Right renal pelvis (tissue), 4 donors: ENCODE measurements at regions not wholly inside any gene's neighbourhood (a gene's known extent, or its start where the extent isn't known, plus 50 kb on each side); places are given as distances from the start of the nearest gene placed in this dataset.
"Not testable (repeated sequence)": the region's sequence is repeated elsewhere in the genome, so short reads cannot be mapped to it uniquely, and the experiment has no call there.

Experiments used
- DNase-seq, 4 donors: peaks; one replicate each; pipeline ENCODE4 v3.0.0-alpha.2; 2013; ENCODE audit warnings: low read depth in 4 of 4, low spot score in 3 of 4, missing footprints in 1 of 4

GRCh38 chr4:103892586-103892985 lies 172.8 kb upstream of the TACR3 start:
- no peak for DNase-seq

- no peak for DNase-seq
These were observed 167.4 kb upstream of the TACR3 start for GRCh38 chr4:103887191-103887590.

GRCh38 chr4:103885152-103885551 lies 165.4 kb upstream of the TACR3 start:
- DNase-seq, result no peak

- no peak for DNase-seq
These were observed 147.5 kb upstream of the TACR3 start for GRCh38 chr4:103867311-103867710.

GRCh38 chr4:103853627-103854026 lies 133.8 kb upstream of the TACR3 start:
- no peak for DNase-seq

GRCh38 chr4:103853146-103853545 lies 133.4 kb upstream of the TACR3 start:
- DNase-seq, result no peak

GRCh38 chr4:103845075-103845474 lies 125.3 kb upstream of the TACR3 start:
- DNase-seq, result no peak

GRCh38 chr4:103842637-103843239 lies 123.0 kb upstream of the TACR3 start:
- no peak for DNase-seq

GRCh38 chr4:103842076-103842475 lies 122.3 kb upstream of the TACR3 start:
- no peak for DNase-seq

- DNase-seq, result not testable (repeated sequence)
These were observed 90.5 kb upstream of the TACR3 start for GRCh38 chr4:103810308-103810707.

GRCh38 chr4:103802766-103803165 lies 83.0 kb upstream of the TACR3 start:
- no peak for DNase-seq

GRCh38 chr4:103787057-103787456 lies 67.3 kb upstream of the TACR3 start:
- no peak for DNase-seq

GRCh38 chr4:103786593-103786992 lies 66.8 kb upstream of the TACR3 start:
- no peak for DNase-seq

GRCh38 chr4:103786014-103786413 lies 66.2 kb upstream of the TACR3 start:
- no peak for DNase-seq

GRCh38 chr4:103778221-103778620 lies 58.4 kb upstream of the TACR3 start:
- no peak for DNase-seq

GRCh38 chr4:103774326-103774825 lies 54.6 kb upstream of the TACR3 start:
- DNase-seq, result no peak

GRCh38 chr4:103773691-103774231 lies 54.0 kb upstream of the TACR3 start:
- no peak for DNase-seq
